Mesenchymal stem cell (in vitro differentiated cells and primary cell): ENCODE measurements at regions not wholly inside any gene's neighbourhood (a gene's known extent, or its start where the extent isn't known, plus 50 kb on each side); places are given as distances from the start of the nearest gene placed in this dataset.
"Not testable (repeated sequence)": the region's sequence is repeated elsewhere in the genome, so short reads cannot be mapped to it uniquely, and the experiment has no call there.

Source experiments
- DNase-seq: peaks from one replicate; pipeline ENCODE4 v3.0.0-alpha.2; 2013
- H2AFZ ChIP-seq: one replicate; pipeline ENCODE4 v1.6.1; 2013; ENCODE audit warnings: low read depth, mild to moderate bottlenecking, control low read depth, inconsistent platforms, low read length, moderate library complexity
- H2AK5ac ChIP-seq: 2 replicates; pipeline ENCODE4 v1.6.1; 2013; ENCODE audit warnings: low read length, moderate library complexity, mild to moderate bottlenecking, inconsistent platforms; ENCODE audit not compliant: severe bottlenecking
- H2BK120ac ChIP-seq: one replicate; pipeline ENCODE4 v1.6.1; 2013; ENCODE audit warnings: low read depth, mild to moderate bottlenecking, inconsistent platforms, low read length, moderate library complexity
- H2BK12ac ChIP-seq, 2 experiments: one replicate each; pipeline ENCODE4 v1.6.1; 2013; ENCODE audit warnings: inconsistent platforms in 2 of 2, low read length in 2 of 2, mild to moderate bottlenecking in 2 of 2, moderate library complexity in 2 of 2, control low read depth in 1 of 2
- H2BK15ac ChIP-seq: one replicate; pipeline ENCODE4 v1.6.1; 2013; ENCODE audit warnings: mild to moderate bottlenecking, low read depth, inconsistent platforms; ENCODE audit not compliant: poor library complexity, severe bottlenecking
- H2BK5ac ChIP-seq: 2 replicates; pipeline ENCODE4 v1.6.1; 2013; ENCODE audit warnings: low read depth, mild to moderate bottlenecking, low read length, control low read depth, inconsistent platforms; ENCODE audit not compliant: poor library complexity, severe bottlenecking
- H3K14ac ChIP-seq, 2 experiments: one replicate each; pipeline ENCODE4 v1.6.1; 2013; ENCODE audit warnings: inconsistent platforms in 2 of 2, low read length in 2 of 2, control low read depth in 1 of 2, mild to moderate bottlenecking in 1 of 2, moderate library complexity in 1 of 2
- H3K18ac ChIP-seq, 2 experiments: one replicate each; pipeline ENCODE4 v1.6.1; 2013; ENCODE audit warnings: inconsistent platforms in 2 of 2, low read length in 2 of 2, control low read depth in 1 of 2, low read depth in 1 of 2, mild to moderate bottlenecking in 1 of 2
- H3K23ac ChIP-seq, 2 experiments: one replicate each; pipeline ENCODE4 v1.6.1; 2013; ENCODE audit warnings: inconsistent platforms in 2 of 2, low read length in 2 of 2, mild to moderate bottlenecking in 2 of 2, moderate library complexity in 2 of 2, control low read depth in 1 of 2
- H3K27ac ChIP-seq: 2 replicates; pipeline ENCODE4 v1.5.1; 2013; ENCODE audit warnings: mild to moderate bottlenecking, moderate library complexity, low read length, control low read depth, inconsistent platforms; ENCODE audit not compliant: poor library complexity, severe bottlenecking
- H3K27me3 ChIP-seq, 2 experiments: 2 replicates each; pipeline versions ENCODE4 v1.6.1 to v1.7.0; 2013; ENCODE audit warnings: low read length in 2 of 2, mild to moderate bottlenecking in 2 of 2, moderate library complexity in 2 of 2, control low read depth in 1 of 2, inconsistent platforms in 1 of 2; ENCODE audit not compliant: control insufficient read depth in 1 of 2, insufficient read depth in 1 of 2
- H3K36me3 ChIP-seq, 2 experiments: 2 replicates each; pipeline versions ENCODE4 v1.6.1 to v1.7.0; 2013; ENCODE audit warnings: low read length in 2 of 2, control low read depth in 1 of 2, inconsistent platforms in 1 of 2, low read depth in 1 of 2, mild to moderate bottlenecking in 1 of 2; ENCODE audit not compliant: insufficient read depth in 2 of 2, control insufficient read depth in 1 of 2
- H3K4ac ChIP-seq, 2 experiments: one replicate each; pipeline ENCODE4 v1.6.1; 2013; ENCODE audit warnings: inconsistent platforms in 2 of 2, low read length in 2 of 2, mild to moderate bottlenecking in 2 of 2, moderate library complexity in 2 of 2, control low read depth in 1 of 2, low read depth in 1 of 2
- H3K4me1 ChIP-seq: 2 replicates; pipeline ENCODE4 v1.6.1; 2013; ENCODE audit warnings: low read depth, low read length, control low read depth; ENCODE audit not compliant: control insufficient read depth, insufficient read depth
- H3K4me2 ChIP-seq: 2 replicates; pipeline ENCODE4 v1.6.1; 2013; ENCODE audit warnings: low read length, mild to moderate bottlenecking, inconsistent platforms; ENCODE audit not compliant: poor library complexity, severe bottlenecking
- H3K4me3 ChIP-seq, 2 experiments: 2 replicates each; pipeline versions ENCODE4 v1.5.1 to v1.7.0; 2013; ENCODE audit warnings: low read length in 2 of 2, mild to moderate bottlenecking in 2 of 2, control low read depth in 1 of 2, low read depth in 1 of 2; ENCODE audit not compliant: insufficient read depth in 1 of 2
- H3K79me1 ChIP-seq: replicated peaks from 2 replicates; pipeline ENCODE4 v1.6.1; 2013; ENCODE audit warnings: mild to moderate bottlenecking, control low read depth, low read length, inconsistent platforms; ENCODE audit not compliant: poor library complexity, severe bottlenecking
- H3K9ac ChIP-seq: 2 replicates; pipeline ENCODE4 v1.7.0; 2013; ENCODE audit warnings: mild to moderate bottlenecking, low read length, moderate library complexity
- H3K9me3 ChIP-seq: 2 replicates; pipeline ENCODE4 v1.7.0; 2013; ENCODE audit warnings: mild to moderate bottlenecking, low read length; ENCODE audit not compliant: control insufficient read depth
- H4K8ac ChIP-seq: one replicate; pipeline ENCODE4 v1.6.1; 2013; ENCODE audit warnings: inconsistent platforms, mild to moderate bottlenecking, low read length, moderate library complexity
- H4K91ac ChIP-seq: one replicate; pipeline ENCODE4 v1.6.1; 2013; ENCODE audit warnings: mild to moderate bottlenecking, low read length, inconsistent platforms
- WGBS: methylation state at CpG from one replicate; pipeline ENCODE4 v1.1.7; 2013; ENCODE audit warnings: mixed read lengths; 5-methylcytosine and 5-hydroxymethylcytosine counted together

DNA sequence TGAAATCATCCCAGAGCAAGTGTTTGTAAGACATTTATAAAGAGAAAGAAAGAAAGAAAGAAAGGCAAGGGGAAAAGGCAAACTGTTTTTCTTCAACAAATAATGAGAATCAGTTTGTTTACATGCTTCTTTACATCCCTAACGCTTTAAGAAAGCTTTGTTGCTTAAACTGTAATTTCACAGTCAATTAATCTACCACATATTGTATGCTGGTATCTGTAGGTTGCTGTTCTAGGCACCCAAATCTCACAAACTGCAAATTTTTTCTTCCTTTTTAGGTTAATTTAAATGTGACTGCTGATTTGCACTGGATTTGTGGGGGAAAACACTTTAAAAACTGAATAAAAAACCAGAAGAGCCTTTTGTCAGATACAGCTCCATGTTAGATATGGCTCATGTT lies 384.2 kb downstream of the ATP23 start:
- H2AFZ ChIP-seq: no peak overlapping the region
- no peaks in the 10 kb centered on the region for H3K79me1 ChIP-seq
- no peak overlapping the region for H2BK5ac ChIP-seq
- H3K23ac ChIP-seq: no peak overlapping the region
- no peaks in the 10 kb centered on the region for H3K9me3 ChIP-seq
- H3K4me3 ChIP-seq: no peak overlapping the region
- no CpG with 5 or more reads among the region's 1 CpG for WGBS
- no peak overlapping the region for H3K4ac ChIP-seq
- H3K27me3 ChIP-seq: no peaks in the 10 kb centered on the region
- no peak overlapping the region for H4K91ac ChIP-seq
- no peak overlapping the region for H2BK12ac ChIP-seq
- no peak overlapping the region for H3K18ac ChIP-seq
- H2BK15ac ChIP-seq: no peak overlapping the region
- DNase-seq: no peak
- H3K9ac ChIP-seq: no peak overlapping the region
- H2AK5ac ChIP-seq: no peak overlapping the region
- H4K8ac ChIP-seq: no peak overlapping the region
- no peak overlapping the region for H3K4me2 ChIP-seq
- H3K4me1 ChIP-seq: no peaks in the 10 kb centered on the region
- H3K36me3 ChIP-seq: no peaks in the 10 kb centered on the region
- H3K27ac ChIP-seq: no peak overlapping the region
- no peak overlapping the region for H3K14ac ChIP-seq
- peak overlapping the region; percentile 73 for H2BK120ac ChIP-seq

DNA sequence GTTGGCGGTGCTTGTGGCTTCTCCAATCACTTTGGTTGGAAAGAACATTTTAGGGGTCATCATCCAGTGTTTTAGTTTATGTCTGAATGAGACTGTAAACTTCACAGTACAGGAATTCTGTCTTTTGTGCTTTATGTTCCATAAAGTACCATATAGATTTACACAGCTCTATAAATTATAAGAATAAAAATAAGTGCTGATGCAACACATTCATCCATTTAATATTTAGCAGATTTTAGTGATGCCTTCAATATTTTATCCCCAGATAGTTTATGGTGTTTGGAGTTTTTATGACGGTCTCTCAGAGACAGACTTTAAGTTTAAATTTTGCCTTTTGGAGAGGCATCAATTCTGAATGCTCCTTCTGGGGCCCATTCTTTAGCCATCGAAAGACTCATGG lies 385.2 kb downstream of the ATP23 start:
- H2BK5ac ChIP-seq: no peak overlapping the region
- H3K27me3 ChIP-seq: no peaks in the 10 kb centered on the region
- no peak overlapping the region for H3K27ac ChIP-seq
- H3K36me3 ChIP-seq: no peaks in the 10 kb centered on the region
- H3K4me3 ChIP-seq: no peak overlapping the region
- no peak for DNase-seq
- no peaks in the 10 kb centered on the region for H3K79me1 ChIP-seq
- 99% methylated on average over 3 of the region's 3 CpGs for WGBS
- H4K91ac ChIP-seq: no peak overlapping the region
- H2BK15ac ChIP-seq: no peak overlapping the region
- no peak overlapping the region for H2BK120ac ChIP-seq
- H3K4me1 ChIP-seq: no peaks in the 10 kb centered on the region
- no peak overlapping the region for H3K9ac ChIP-seq
- H3K23ac ChIP-seq: no peak overlapping the region
- H2BK12ac ChIP-seq: no peak overlapping the region
- no peaks in the 10 kb centered on the region for H3K9me3 ChIP-seq
- no peak overlapping the region for H4K8ac ChIP-seq
- H3K18ac ChIP-seq: no peak overlapping the region
- no peak overlapping the region for H3K14ac ChIP-seq
- no peak overlapping the region for H2AK5ac ChIP-seq
- H3K4ac ChIP-seq: no peak overlapping the region
- no peak overlapping the region for H3K4me2 ChIP-seq
- no peak overlapping the region for H2AFZ ChIP-seq

DNA sequence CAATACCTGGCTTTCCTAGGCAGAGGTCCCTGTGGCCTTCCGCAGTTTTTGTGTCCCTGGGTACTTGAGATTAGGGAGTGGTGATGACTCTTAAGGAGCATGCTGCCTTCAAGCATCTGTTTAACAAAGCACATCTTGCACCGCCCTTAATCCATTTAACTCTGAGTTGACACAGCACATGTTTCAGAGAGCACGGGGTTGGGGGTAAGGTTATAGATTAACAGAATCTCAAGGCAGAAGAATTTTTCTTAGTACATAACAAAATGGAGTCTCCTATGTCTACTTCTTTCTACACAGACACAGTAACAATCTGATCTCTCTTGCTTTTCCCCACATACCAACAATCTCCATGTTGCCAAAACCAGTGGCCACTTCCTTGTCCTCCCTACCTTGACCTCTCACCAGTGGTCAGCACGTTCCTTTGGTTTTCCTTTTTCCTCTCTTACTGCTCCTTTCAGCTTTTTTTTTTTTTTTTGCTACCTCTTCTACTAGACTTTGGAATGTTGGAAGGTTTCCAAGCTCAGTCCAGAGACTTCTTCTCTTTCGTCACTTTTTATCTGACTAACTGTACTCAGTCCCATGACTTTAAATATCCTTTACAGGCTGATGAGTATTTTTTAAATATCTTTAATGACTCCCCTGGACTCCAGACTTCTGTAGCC lies 395.3 kb downstream of the ATP23 start:
- not testable (repeated sequence) for H2BK15ac ChIP-seq, H3K18ac ChIP-seq
- peak; percentile 92 for DNase-seq

DNA sequence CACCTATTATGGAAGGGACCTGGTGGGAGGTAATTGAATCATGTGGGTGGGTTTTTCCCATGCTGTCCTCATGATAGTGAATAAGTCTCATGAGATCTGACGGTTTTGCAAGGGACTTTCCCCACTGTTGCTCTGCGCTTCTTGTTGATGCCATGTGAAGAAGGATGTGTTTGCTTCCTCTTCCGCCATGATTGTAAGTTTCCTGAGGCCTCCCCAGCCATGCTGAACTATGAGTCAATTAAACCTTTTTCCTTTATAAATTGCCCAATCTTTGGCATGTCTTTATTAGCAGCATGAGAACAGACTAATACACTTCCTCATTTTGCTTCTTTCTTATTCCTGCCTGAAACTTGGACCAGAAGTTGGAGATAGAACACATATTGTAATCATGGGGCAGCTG lies 396.2 kb downstream of the ATP23 start:
- H2AFZ ChIP-seq, H3K4me2 ChIP-seq, H2BK15ac ChIP-seq, H3K4me3 ChIP-seq, H3K4me1 ChIP-seq, H3K36me3 ChIP-seq, H3K23ac ChIP-seq, H3K79me1 ChIP-seq, H4K8ac ChIP-seq, H3K27me3 ChIP-seq, H3K14ac ChIP-seq, H4K91ac ChIP-seq, H3K9me3 ChIP-seq: not testable (repeated sequence)
- DNase-seq: peak; percentile 62
- Histone ChIP-seq H3K27ac (peak overlapping the region; percentile 99), H2BK12ac (peak overlapping the region; percentile 3 to 71), H2AK5ac (peak overlapping the region; percentile 98), H2BK5ac (peak overlapping the region; percentile 61), H3K18ac (peak overlapping the region in 1 of 2 experiments; percentile 40), H3K4ac (peak overlapping the region in 1 of 2 experiments; percentile 79), H2BK120ac (peak overlapping the region; percentile 19), H3K9ac (peak overlapping the region; percentile 52)
- WGBS: 95% methylated on average over 3 of the region's 3 CpGs

More for the DNA sequence above, 395.3 kb downstream of the ATP23 start:
- H3K4me1 ChIP-seq, H4K8ac ChIP-seq, H2BK120ac ChIP-seq, H2BK5ac ChIP-seq, H2AFZ ChIP-seq, H3K4me2 ChIP-seq, H3K36me3 ChIP-seq, H3K4me3 ChIP-seq, H3K27me3 ChIP-seq, H3K9me3 ChIP-seq, H3K4ac ChIP-seq, H3K23ac ChIP-seq, H4K91ac ChIP-seq, H3K14ac ChIP-seq, H3K79me1 ChIP-seq, H2AK5ac ChIP-seq: not testable (repeated sequence)
- Histone ChIP-seq H3K27ac (peak overlapping the region; percentile 99), H3K9ac (peak overlapping the region; percentile 52), H2BK12ac (peak overlapping the region in 1 of 2 experiments; percentile 72)
- 0% methylated on average over 2 of the region's 5 CpGs for WGBS
